Activated naive CD4-positive, alpha-beta T cell (primary cell): ENCODE measurements at regions not wholly inside any gene's neighbourhood (a gene's known extent, or its start where the extent isn't known, plus 50 kb on each side); places are given as distances from the start of the nearest gene placed in this dataset.

Experiments
- DNase-seq, 4 experiments: peaks; one replicate each; lab custom pipeline; 2025; lab: John Stamatoyannopoulos, UW

- no peak for DNase-seq
These were observed 273.3 kb upstream of the JARID2 start for GRCh38 chr6:14972379-14973067.

GRCh38 chr6:14974372-14974771, 271.5 kb upstream of the JARID2 start:
- no peak for DNase-seq

DNA sequence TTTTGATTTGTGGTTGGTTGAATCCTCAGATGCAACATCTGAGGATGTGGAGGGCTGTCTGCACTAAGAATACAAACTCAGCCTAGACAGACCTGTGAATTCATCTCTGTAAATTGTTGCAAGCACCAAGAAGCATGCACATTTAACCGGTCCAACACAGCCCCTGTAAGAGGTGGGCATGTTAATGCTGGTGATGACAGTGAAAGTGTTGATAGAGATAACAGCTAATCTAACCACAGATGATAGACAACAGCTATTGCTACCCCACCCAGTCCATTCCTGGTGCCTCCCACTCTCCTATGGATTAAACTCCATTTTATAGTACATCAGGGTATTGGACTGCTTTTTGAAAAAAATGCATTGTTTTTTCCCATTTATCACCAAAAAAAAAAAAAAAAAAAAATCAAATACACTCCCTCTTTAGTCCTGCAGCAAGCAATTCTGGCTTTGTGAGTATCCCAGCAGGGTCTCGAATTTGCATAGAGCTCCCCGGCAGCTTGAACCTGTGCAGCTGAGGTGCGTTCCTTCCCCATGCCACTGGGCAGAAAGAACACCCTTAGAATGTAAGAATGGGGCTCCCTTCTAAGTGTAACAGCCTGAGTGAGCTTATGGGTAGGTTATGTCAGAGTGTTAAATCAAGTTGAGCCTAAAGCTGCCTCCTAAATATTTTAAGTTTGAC, 270.9 kb upstream of the JARID2 start:
- DNase-seq, result no peak

DNA sequence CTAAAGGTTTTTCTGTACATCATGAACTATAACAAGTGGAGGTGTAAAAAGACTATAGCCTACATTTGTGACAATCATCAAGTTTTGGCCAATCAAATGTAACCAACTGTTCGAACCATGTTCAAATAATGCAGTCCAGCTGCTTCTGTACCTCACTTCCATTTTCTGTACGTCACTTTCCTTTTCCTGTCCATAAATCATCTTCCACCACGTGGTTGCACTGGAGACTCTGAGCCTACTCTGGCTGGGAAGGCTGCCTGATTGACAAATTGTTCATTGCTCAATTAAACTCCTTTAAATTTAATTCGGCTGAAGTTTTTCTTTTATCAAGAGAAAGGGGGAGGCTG, 270.4 kb upstream of the JARID2 start:
- no peak for DNase-seq

DNA sequence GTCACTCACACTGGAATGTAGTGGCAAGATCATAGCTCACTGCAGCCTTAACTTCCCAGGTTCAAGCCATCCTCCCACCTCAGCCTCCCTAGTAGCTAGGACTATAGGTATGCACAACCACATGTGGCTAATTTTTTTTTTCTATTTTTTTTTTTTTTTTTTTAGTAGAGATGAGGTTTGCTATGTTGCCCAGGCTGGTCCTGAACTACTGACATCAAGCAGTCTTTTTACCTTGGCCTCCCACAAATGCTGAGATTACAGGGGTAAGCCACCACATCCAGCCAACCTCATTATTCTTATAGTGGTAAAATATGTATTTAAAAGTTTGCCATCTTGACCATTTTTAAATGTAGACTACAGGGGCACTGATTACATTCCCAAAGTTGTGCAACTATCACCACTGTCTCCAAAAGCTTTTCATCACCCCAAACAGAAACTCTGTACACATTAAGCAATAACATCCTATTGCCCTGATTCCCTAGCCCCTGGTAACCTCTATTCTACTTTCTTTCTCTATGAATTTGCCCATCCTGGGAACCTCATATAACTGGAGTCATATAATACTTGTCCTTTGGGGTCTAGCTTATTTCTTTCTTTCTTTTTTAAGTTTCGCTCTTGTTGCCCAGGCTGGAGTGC, 268.0 kb upstream of the JARID2 start:
- DNase-seq, result no peak

GRCh38 chr6:14981960-14982359, 263.9 kb upstream of the JARID2 start:
- no peak for DNase-seq

DNA sequence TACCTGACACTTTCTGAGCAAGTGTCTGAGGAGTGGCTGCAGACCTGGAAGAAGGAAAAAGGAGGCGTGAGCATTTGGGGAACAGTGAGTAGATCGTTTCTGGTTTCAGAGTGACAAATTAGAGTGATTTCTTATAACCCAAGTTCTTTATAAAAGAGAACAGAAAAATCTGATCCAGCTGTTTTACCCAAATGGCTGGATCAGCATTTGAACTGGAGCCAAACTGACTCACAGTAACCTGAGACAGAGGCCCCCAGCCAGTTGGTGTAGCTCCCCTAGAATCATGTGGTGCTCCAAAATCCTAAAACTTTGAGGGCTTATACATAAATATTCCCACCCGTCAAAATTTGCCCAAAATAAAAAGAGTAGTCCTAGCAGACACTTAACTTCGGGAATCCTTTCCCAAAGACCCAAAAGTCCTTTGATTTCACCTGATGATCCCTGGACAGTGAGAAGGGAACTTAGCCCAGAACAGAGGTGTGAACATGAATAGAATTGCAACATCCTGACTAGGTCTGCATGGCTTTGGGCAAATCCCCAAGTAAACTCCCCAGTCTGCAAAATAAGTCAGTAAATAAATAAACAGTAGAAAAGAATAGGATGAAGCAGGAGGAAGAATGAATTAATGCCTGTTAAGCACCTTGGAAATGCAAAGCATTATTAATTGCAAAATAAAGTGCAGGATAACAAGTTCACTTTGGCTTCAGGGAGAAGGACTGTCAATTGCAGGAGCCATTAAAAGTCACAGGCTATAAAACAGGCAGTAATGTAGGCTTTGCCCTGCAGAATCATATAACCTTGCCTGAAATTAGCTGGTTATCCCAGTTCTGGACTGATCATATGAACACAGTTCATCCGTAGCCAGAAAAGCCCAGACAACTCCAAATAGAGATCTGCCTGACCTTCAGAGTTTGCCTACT, 262.0 kb upstream of the JARID2 start:
- no peak for DNase-seq

- DNase-seq, result no peak
These were observed 261.4 kb upstream of the JARID2 start for GRCh38 chr6:14984519-14984853.

DNA sequence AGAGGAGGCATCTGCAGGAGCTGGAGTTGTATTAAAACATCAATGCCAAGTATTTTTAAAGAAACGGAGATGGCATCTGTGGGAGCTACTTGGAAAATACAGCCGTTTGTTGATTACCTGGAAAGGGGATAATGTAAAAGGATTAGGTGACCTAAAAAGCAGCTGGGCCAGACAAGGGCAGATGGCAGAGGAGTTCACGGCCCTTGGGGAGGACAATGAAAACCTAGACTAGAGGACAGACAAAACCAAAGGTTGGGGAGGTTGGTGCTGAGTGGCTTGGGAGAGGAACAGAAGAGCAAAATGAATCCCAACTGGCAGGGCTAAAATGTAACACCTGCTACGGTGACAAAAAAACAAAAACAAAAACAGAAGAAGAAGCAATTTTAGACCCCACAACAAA, 260.5 kb upstream of the JARID2 start:
- DNase-seq, result no peak

DNA sequence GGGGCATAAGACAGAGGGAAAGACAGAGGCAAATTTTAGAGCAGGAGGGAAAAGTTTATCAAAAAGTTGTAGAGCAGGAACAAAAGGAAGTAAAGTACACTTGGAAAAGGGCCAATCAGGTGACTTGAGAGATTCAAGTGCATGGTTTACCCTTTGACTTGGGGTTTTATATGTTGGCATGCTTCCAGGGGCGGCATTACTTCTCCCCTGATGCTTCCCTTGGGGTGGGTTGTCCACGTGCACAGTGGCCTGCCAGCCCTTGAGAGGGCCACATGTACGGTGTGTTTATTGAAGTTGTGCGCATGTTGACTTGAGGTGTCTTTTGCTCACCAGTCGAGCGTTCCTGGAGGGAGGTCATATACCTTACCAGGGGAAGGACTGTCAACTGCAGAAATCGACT, 259.5 kb upstream of the JARID2 start:
- no peak for DNase-seq

DNA sequence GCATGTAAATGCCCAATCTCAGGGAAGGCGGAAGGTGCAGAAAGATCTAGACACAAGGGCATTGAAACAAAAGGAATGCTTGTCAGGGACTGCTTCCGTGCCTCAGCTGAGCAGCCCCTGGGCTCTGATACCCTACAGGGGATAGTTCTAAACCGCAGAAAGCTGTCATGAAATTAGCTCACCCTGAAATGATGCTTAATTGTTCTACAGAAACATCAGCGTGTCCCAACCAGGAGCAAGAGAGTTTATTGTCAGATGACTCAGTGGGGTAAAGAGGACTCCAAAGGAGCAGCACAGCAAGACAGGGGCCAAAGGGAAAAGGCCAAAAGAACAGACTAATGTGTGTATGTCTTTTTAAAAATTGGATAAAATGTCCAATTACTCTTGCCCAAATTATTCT, 258.4 kb upstream of the JARID2 start:
- DNase-seq, result no peak

DNA sequence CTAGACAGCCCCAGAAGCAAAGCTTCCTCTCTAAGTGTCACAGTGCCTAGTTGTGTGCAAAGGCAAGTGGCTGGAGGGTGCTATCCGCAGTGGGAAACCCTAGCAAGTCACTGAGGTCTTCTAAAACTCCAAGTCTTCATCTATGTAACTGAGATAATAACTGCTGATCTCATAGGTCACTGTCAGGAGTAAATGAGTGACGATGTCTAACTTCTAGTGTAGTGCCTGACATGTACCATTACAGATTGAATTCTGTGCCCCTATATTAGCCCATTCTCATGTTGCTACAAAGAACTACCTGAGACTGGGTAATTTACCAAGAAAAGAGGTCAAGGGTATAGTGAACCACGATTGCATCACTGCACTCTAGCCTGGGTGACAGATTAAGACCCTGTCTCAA, 253.5 kb upstream of the JARID2 start:
- DNase-seq, result no peak

- no peak for DNase-seq
These were observed 250.7 kb upstream of the JARID2 start for GRCh38 chr6:14995208-14995607.

DNA sequence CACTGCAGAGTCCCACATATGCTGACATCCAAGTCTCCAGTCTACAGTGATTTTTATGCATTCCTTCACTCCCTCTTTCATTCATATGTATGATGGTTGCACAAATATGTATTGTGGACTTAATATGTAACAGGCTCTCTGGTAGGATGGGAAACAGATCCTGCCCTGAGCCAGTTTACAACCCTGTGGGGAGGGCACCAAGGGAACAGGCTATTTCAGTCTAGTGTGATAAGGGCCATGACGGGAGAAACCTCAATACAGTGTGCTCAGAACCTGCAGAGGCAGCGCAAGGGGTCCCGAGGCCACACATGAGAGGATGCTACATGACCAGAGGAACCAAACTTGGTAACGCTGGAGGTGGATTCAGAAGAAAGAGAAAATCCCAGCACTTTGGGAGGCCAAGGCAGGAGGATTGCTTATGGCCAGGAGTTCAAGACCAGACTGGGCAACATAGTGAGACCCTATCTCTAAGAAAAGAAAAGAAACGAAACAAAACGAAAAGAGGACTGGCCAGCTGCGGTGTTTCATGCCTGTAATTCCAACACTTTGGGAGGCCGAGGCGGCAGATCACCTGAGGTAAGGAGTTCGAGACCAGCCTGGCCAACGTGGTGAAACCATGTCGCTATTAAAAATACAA, 249.8 kb upstream of the JARID2 start:
- no peak for DNase-seq

DNA sequence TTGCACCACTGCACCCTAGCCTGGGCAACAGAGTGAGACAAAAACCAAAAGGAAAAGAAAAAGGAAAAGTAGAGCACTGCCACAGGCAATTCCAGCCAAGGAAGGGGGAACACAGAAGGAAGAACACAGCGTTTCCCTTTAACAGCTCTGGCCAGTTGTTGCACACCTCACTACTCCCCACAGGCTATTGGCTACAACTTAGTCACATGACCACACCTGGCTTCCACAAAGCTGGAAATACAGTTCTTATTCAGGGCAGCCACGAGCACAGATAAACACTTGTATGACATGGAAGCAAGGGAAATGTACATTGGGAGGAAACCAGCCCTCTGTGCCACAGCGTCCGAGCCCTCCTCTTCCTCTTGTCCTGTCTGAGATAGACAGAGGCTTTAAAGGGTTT, 249.0 kb upstream of the JARID2 start:
- DNase-seq, result no peak

DNA sequence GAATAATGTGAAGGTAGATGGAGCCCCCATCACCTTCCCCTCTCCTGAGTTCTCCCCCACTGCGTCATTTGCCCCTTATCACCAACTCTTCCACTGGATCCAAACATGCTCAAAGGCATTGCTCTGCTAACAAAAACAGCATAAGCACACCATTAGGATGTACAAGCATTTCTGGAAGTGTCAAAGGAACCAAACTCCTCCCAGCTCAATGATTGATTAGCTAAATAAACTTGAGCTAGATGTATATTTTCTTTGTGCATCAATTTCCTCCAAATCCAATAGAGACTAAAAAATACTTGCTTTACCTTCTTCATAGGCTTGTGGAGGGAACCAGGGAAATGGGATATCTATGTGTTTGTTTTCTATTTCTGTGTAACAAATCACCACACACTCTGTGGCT, 248.4 kb upstream of the JARID2 start:
- DNase-seq, result no peak

DNA sequence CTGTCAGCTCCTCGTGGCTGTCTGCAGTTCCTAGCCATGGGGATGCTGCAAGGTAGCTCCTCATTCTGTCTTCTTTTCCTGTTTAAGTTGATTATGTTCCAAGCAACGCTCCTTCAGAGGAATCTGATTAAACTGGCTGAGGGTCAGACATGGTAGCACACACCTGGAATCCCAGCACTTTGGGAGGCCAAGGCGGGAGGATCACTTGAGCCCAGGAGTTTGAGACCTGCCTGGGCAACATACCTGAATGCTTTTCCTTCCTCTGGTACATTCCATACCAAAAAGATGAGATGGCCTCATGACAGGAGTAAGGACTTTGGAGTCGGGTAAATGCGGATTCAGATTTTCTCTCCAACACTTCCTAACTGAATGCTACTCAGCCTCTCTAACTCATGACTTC, 246.8 kb upstream of the JARID2 start:
- DNase-seq, result no peak

- DNase-seq, result no peak
These were observed 244.5 kb upstream of the JARID2 start for GRCh38 chr6:15001326-15001910.

DNA sequence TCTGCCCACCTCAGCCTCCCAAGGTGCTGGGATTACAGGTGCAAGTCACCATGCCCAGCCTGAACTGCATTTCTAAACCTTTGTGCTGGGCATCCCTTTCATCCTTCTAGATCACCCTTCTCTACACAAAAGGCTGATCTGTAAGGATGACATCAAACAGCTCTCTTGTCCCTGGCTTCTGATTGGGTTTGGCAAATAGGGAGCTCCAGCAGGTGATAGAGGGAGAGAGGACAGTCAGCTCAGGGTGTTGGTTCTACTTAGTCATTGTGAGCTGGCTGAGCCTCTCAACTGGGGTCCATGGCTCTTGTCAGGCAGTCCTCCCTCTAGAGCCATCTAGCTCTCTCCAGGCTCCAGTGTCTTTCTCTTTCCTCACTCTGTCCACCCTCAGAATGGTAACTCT, 237.6 kb upstream of the JARID2 start:
- no peak for DNase-seq

DNA sequence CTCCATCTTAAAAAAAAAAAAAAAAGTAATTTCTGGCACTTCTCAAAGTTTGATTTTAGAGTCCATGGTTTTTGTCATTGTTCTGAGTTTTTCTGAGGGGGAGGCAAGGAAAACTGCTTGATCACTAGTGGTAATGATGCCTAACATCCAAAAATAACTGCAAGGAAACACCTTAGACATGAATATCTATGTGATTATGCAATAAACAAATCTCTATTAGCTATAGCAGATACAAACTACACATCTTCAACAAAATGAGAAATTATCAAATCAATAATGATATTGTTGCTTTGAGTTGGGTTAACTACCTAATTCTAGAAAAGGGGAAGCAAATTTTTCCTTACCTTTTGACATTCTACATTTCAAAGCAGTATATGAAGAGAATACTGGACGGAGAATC, 230.9 kb upstream of the JARID2 start:
- no peak for DNase-seq

- no peak for DNase-seq
These were observed 229.1 kb upstream of the JARID2 start for GRCh38 chr6:15016813-15017212.

DNA sequence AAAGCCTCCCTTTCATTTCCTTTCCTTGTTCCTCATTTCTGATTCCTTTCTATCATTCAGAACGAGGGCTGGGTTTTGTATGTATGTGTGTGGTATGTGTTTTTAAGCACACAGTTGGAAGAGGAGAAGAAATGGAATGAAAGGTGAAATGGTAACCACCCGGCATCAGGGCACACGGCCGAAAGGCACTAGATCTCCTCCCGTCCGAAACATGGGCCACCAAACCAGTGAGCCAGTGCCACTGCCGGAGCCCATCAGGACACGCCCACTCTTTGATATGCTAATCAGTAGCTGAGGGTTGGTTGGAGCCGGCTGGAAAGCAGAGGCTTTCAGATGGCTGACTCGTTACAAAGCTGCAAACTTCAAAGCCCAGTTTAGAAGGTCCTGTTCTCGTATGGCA, 228.6 kb upstream of the JARID2 start:
- no peak for DNase-seq
